Prostate gland (tissue), 2 donors: ENCODE measurements at regions not wholly inside any gene's neighbourhood (a gene's known extent, or its start where the extent isn't known, plus 50 kb on each side); places are given as distances from the start of the nearest gene placed in this dataset.

Experiments used
- CTCF ChIP-seq, 4 experiments: fragments of 200-600 bp in 2 of 4; fragments of 450-650 bp in 2 of 4; sonication (generic) in 2 of 4; IDR thresholded peaks; 1 replicate in 3 of 4; 2 replicates in 1 of 4; pipeline ENCODE4 v1.5.1; 2016 to 2019; ENCODE audit warnings: antibody characterized with exemption in 4 of 4, mild to moderate bottlenecking in 2 of 4, moderate library complexity in 2 of 4
- POLR2A ChIP-seq: fragments of 450-650 bp; IDR thresholded peaks from one replicate; pipeline ENCODE4 v1.6.1; 2016; ENCODE audit warnings: antibody characterized with exemption, mild to moderate bottlenecking
- POLR2AphosphoS5 ChIP-seq: sonication (generic); formaldehyde crosslinking; IDR thresholded peaks from one replicate; pipeline ENCODE4 v1.6.1; 2017; ENCODE audit warnings: antibody characterized with exemption

GRCh38 chr9:7580568-7580967 lies 219.0 kb downstream of the DMAC1 start:
- TF ChIP-seq CTCF (IDR thresholded peaks at IDR 0.05) (no peak), POLR2A (no peak), POLR2AphosphoS5 (no peak)
